DOHH2 (cell line): ENCODE measurements at regions not wholly inside any gene's neighbourhood (a gene's known extent, or its start where the extent isn't known, plus 50 kb on each side); places are given as distances from the start of the nearest gene placed in this dataset.

Experiments used
- EZH2phosphoT487 ChIP-seq: fragments of 200-600 bp; sonication (generic); IDR thresholded peaks from 2 replicates; pipeline ENCODE4 v1.6.1; 2017; ENCODE audit warnings: borderline replicate concordance, mild to moderate bottlenecking, antibody characterized with exemption, low read length, moderate library complexity, mixed read lengths
- TF ChIP-seq, protein P1 (sequence below): fragments of 200-600 bp; sonication (generic); IDR thresholded peaks from one replicate; pipeline ENCODE4 v1.5.1; 2014; ENCODE audit warnings: antibody characterized with exemption, mild to moderate bottlenecking, low read depth, low read length; ENCODE audit not compliant: poor library complexity, severe bottlenecking

DNA sequence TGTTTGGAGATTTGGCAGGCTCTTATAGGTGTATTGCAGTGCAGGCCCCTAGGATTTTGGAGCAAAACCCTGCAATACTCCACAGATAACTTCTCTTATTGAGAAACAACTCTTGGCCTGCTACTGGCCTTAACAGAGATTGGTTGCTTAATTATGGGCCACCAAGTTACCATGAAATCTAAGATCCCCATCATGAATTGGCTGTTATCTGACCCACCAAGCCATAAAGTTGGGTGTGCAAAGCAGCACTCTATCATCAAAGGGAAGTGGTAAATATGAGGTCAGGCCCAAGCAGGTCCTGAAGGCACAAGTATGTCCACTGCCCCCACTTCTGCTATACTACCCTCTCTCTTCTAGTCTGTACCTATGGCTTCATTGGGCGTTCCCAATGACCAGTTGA, 130.0 kb upstream of the TNFSF4 start:
- TF ChIP-seq, protein P1, sequence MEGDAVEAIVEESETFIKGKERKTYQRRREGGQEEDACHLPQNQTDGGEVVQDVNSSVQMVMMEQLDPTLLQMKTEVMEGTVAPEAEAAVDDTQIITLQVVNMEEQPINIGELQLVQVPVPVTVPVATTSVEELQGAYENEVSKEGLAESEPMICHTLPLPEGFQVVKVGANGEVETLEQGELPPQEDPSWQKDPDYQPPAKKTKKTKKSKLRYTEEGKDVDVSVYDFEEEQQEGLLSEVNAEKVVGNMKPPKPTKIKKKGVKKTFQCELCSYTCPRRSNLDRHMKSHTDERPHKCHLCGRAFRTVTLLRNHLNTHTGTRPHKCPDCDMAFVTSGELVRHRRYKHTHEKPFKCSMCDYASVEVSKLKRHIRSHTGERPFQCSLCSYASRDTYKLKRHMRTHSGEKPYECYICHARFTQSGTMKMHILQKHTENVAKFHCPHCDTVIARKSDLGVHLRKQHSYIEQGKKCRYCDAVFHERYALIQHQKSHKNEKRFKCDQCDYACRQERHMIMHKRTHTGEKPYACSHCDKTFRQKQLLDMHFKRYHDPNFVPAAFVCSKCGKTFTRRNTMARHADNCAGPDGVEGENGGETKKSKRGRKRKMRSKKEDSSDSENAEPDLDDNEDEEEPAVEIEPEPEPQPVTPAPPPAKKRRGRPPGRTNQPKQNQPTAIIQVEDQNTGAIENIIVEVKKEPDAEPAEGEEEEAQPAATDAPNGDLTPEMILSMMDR = no peak
- no peak for TF ChIP-seq EZH2phosphoT487
